ENCODE measurements at regions not wholly inside any gene's neighbourhood (a gene's known extent, or its start where the extent isn't known, plus 50 kb on each side); places are given as distances from the start of the nearest gene placed in this dataset.

GRCh38 chr2:67626656-67627055 lies 229.5 kb downstream of the ETAA1 start:
- DNase-seq, result no peak

- DNase-seq, result no peak
Measured at GRCh38 chr2:67627456-67628207, 230.5 kb downstream of the ETAA1 start.

GRCh38 chr2:67628892-67629291 lies 231.8 kb downstream of the ETAA1 start:
- DNase-seq, result no peak

- DNase-seq, result no peak
Measured at GRCh38 chr2:67631483-67631882, 234.3 kb downstream of the ETAA1 start.

- no peak for DNase-seq
Measured at GRCh38 chr2:67633212-67633856, 236.2 kb downstream of the ETAA1 start.

- DNase-seq, result no peak
Measured at GRCh38 chr2:67638146-67638545, 241.0 kb downstream of the ETAA1 start.

- DNase-seq, result no peak
Measured at GRCh38 chr2:67641312-67642045, 244.3 kb downstream of the ETAA1 start.

GRCh38 chr2:67642046-67642382 lies 244.9 kb downstream of the ETAA1 start:
- no peak for DNase-seq

GRCh38 chr2:67642961-67643360 lies 245.8 kb downstream of the ETAA1 start:
- no peak for DNase-seq

- DNase-seq, result no peak
Measured at GRCh38 chr2:67645280-67646138, 248.4 kb downstream of the ETAA1 start.

- no peak for DNase-seq
Measured at GRCh38 chr2:67646714-67647333, 249.7 kb downstream of the ETAA1 start.

GRCh38 chr2:67649331-67650261 lies 252.5 kb downstream of the ETAA1 start:
- DNase-seq, result peak; percentile 31

- DNase-seq, result peak; percentile 9
Measured at GRCh38 chr2:67650291-67651133, 253.4 kb downstream of the ETAA1 start.

GRCh38 chr2:67651565-67651964 lies 254.4 kb downstream of the ETAA1 start:
- no peak for DNase-seq

- no peak for DNase-seq
Measured at GRCh38 chr2:67652679-67653078, 255.5 kb downstream of the ETAA1 start.

GRCh38 chr2:67656875-67657274 lies 259.7 kb downstream of the ETAA1 start:
- no peak for DNase-seq

GRCh38 chr2:67658820-67659219 lies 261.7 kb downstream of the ETAA1 start:
- no peak for DNase-seq

GRCh38 chr2:67660015-67660602 lies 263.0 kb downstream of the ETAA1 start:
- no peak for DNase-seq

- no peak for DNase-seq
Measured at GRCh38 chr2:67660871-67661270, 263.7 kb downstream of the ETAA1 start.

- no peak for DNase-seq
Measured at GRCh38 chr2:67662222-67662621, 265.1 kb downstream of the ETAA1 start.
